Left ventricle myocardium inferior (tissue), 1 donor: ENCODE measurements at regions not wholly inside any gene's neighbourhood (a gene's known extent, or its start where the extent isn't known, plus 50 kb on each side); places are given as distances from the start of the nearest gene placed in this dataset.

Source experiments
- DNase-seq: peaks from one replicate; pipeline ENCODE4 v3.0.0-alpha.2; 2020
- H3K27ac ChIP-seq: fragments of 200-600 bp; replicated peaks from 2 replicates; pipeline ENCODE4 v1.8.0; 2021
- H3K27me3 ChIP-seq: fragments of 200-600 bp; 2 replicates; pipeline ENCODE4 v1.8.0; 2021; ENCODE audit warnings: low read depth
- H3K36me3 ChIP-seq: fragments of 200-600 bp; 2 replicates; pipeline ENCODE4 v1.8.0; 2021
- H3K4me1 ChIP-seq: fragments of 200-600 bp; 2 replicates; pipeline ENCODE4 v1.8.0; 2021
- H3K4me3 ChIP-seq: fragments of 200-600 bp; 2 replicates; pipeline ENCODE4 v1.8.0; 2021; ENCODE audit warnings: mild to moderate bottlenecking, moderate library complexity
- H3K9me3 ChIP-seq: fragments of 200-600 bp; replicated peaks from 2 replicates; pipeline ENCODE4 v1.8.0; 2021
- CTCF ChIP-seq: fragments of 200-600 bp; IDR thresholded peaks from 2 replicates; pipeline ENCODE4 v1.8.0; 2021; ENCODE audit warnings: antibody characterized with exemption, mild to moderate bottlenecking, borderline replicate concordance
- intact Hi-C: fragments of 100-400 bp; cut with micrococcal nuclease; formaldehyde crosslinking; loops from one replicate; pipeline ENCODE4 v1.11.0; 2022
- donor health status: DM: no; HTN: yes; CAD: no; lungs with severe emphysema.

- Histone ChIP-seq H3K4me3 (no peak overlapping the region), H3K36me3 (no peaks in the 10 kb centered on the region), H3K4me1 (no peaks in the 10 kb centered on the region), H3K9me3 (peaks cover 17% of the 10 kb centered on the region), H3K27me3 (no peaks in the 10 kb centered on the region), H3K27ac (no peak overlapping the region)
- no peak for TF ChIP-seq CTCF
- DNase-seq = no peak
- intact Hi-C loops = no loop called here
Observed at GRCh38 chr11:26806219-26806618, 84.4 kb upstream of the SLC5A12 start.

GRCh38 chr11:26820739-26821138 lies 98.9 kb upstream of the SLC5A12 start:
- Histone ChIP-seq H3K27ac (peak overlapping the region; percentile 23), H3K9me3 (peaks cover 34% of the 10 kb centered on the region), H3K36me3 (no peaks in the 10 kb centered on the region), H3K27me3 (no peaks in the 10 kb centered on the region), H3K4me3 (no peak overlapping the region), H3K4me1 (no peaks in the 10 kb centered on the region)
- no peak for DNase-seq
- TF ChIP-seq CTCF = no peak
- intact Hi-C loops = no loop called here

GRCh38 chr11:26823963-26824362 lies 102.1 kb upstream of the SLC5A12 start:
- H3K27ac ChIP-seq = no peak overlapping the region
- H3K4me3 ChIP-seq = no peak overlapping the region
- intact Hi-C loops = no loop called here
- no peak for DNase-seq
- no peak for TF ChIP-seq CTCF
- H3K9me3 ChIP-seq = peaks cover 34% of the 10 kb centered on the region
- no peaks in the 10 kb centered on the region for H3K36me3 ChIP-seq
- no peaks in the 10 kb centered on the region for H3K4me1 ChIP-seq
- H3K27me3 ChIP-seq = no peaks in the 10 kb centered on the region

DNA sequence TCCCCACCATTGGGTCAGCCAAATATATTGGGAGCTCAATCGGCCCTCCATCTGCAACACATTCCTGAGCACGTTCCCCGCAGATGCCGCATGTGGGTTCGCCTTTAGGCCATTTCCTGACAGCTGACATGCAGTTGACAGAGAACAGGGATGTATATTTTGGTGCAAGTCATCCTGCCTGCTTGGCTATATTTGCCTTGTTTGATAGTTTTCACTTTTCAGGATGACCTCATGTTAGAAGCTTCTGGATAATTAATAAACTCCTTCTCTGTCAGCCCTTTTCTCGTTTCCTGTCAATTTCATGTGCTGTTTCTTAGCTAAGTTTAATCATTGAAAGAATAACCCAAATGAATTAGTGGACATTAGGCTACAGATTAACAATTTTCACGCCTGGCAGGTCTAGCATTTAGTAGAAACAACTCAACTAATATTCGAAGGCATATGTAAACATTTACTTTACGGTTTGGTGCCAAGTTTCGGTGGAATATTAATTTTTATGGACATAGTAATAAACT lies 105.8 kb upstream of the SLC5A12 start:
- Histone ChIP-seq H3K36me3 (no peaks in the 10 kb centered on the region), H3K4me1 (no peaks in the 10 kb centered on the region), H3K4me3 (no peak overlapping the region), H3K27me3 (no peaks in the 10 kb centered on the region), H3K9me3 (peaks cover 24% of the 10 kb centered on the region), H3K27ac (no peak overlapping the region)
- TF ChIP-seq CTCF = no peak
- no peak for DNase-seq
- intact Hi-C loops = no loop called here

GRCh38 chr11:26828288-26828687 lies 106.4 kb upstream of the SLC5A12 start:
- no peaks in the 10 kb centered on the region for H3K36me3 ChIP-seq
- H3K27me3 ChIP-seq = no peaks in the 10 kb centered on the region
- no peak for TF ChIP-seq CTCF
- H3K4me3 ChIP-seq = no peak overlapping the region
- intact Hi-C loops = no loop called here
- H3K9me3 ChIP-seq = peaks cover 18% of the 10 kb centered on the region
- no peak overlapping the region for H3K27ac ChIP-seq
- DNase-seq = no peak
- H3K4me1 ChIP-seq = no peaks in the 10 kb centered on the region

GRCh38 chr11:26830218-26830617 lies 108.4 kb upstream of the SLC5A12 start:
- TF ChIP-seq CTCF = no peak
- DNase-seq = no peak

More at GRCh38 chr11:26830218-26830617, 108.4 kb upstream of the SLC5A12 start:
- Histone ChIP-seq H3K4me1 (no peaks in the 10 kb centered on the region), H3K36me3 (no peaks in the 10 kb centered on the region), H3K4me3 (no peak overlapping the region), H3K27me3 (no peaks in the 10 kb centered on the region), H3K27ac (no peak overlapping the region), H3K9me3 (no peaks in the 10 kb centered on the region)
- intact Hi-C loops = no loop called here
